HFF-Myc (cell line): ENCODE measurements at regions not wholly inside any gene's neighbourhood (a gene's known extent, or its start where the extent isn't known, plus 50 kb on each side); places are given as distances from the start of the nearest gene placed in this dataset.
"Not testable (repeated sequence)": the region's sequence is repeated elsewhere in the genome, so short reads cannot be mapped to it uniquely, and the experiment has no call there.

Experiments
- DNase-seq: peaks from one replicate; pipeline ENCODE4 v3.0.0-alpha.2; 2011; ENCODE audit warnings: low read depth; ENCODE audit errors: extremely low read depth
- H3K4me3 ChIP-seq: replicated peaks from 2 replicates; pipeline ENCODE4 v1.5.1; 2011; ENCODE audit warnings: low read depth, mild to moderate bottlenecking, control low read depth, low read length
- CTCF ChIP-seq: IDR thresholded peaks from 2 replicates; pipeline ENCODE4 v1.5.1; 2012; ENCODE audit warnings: mild to moderate bottlenecking, low read depth, low read length, control low read depth; ENCODE audit errors: missing control alignments

GRCh38 chr7:106367018-106367420, 82.2 kb upstream of the NAMPT start:
- DNase-seq = no peak

GRCh38 chr7:106365252-106366005, 80.6 kb upstream of the NAMPT start:
- TF ChIP-seq CTCF = no peak
- DNase-seq = no peak

More at GRCh38 chr7:106367018-106367420, 82.2 kb upstream of the NAMPT start:
- TF ChIP-seq CTCF = peak; percentile 26
- H3K4me3 ChIP-seq = no peak overlapping the region

GRCh38 chr7:106362507-106362906, 77.7 kb upstream of the NAMPT start:
- not testable (repeated sequence) for DNase-seq

More at GRCh38 chr7:106365252-106366005, 80.6 kb upstream of the NAMPT start:
- no peak overlapping the region for H3K4me3 ChIP-seq

GRCh38 chr7:106358103-106358663, 73.4 kb upstream of the NAMPT start:
- DNase-seq = no peak
- no peak for TF ChIP-seq CTCF
- no peak overlapping the region for H3K4me3 ChIP-seq

More at GRCh38 chr7:106362507-106362906, 77.7 kb upstream of the NAMPT start:
- H3K4me3 ChIP-seq = not testable (repeated sequence)

- no peak overlapping the region for H3K4me3 ChIP-seq
- TF ChIP-seq CTCF = no peak
- DNase-seq = no peak
These were observed 72.9 kb upstream of the NAMPT start for GRCh38 chr7:106357675-106358074.

GRCh38 chr7:106354822-106355221, 70.0 kb upstream of the NAMPT start:
- no peak for TF ChIP-seq CTCF
- no peak overlapping the region for H3K4me3 ChIP-seq
- DNase-seq = no peak

- TF ChIP-seq CTCF = no peak
- no peak for DNase-seq
- H3K4me3 ChIP-seq = no peak overlapping the region
These were observed 69.2 kb upstream of the NAMPT start for GRCh38 chr7:106353944-106354343.
